ENCODE measurements at regions not wholly inside any gene's neighbourhood (a gene's known extent, or its start where the extent isn't known, plus 50 kb on each side); places are given as distances from the start of the nearest gene placed in this dataset.

GRCh38 chr6:40249935-40250334 is 315.7 kb upstream of the MOCS1 start:
- TF ChIP-seq CTCF (IDR thresholded peaks at IDR 0.05): no peak

GRCh38 chr6:40247516-40248115 is 313.4 kb upstream of the MOCS1 start:
- no peak for TF ChIP-seq CTCF (IDR thresholded peaks at IDR 0.05)

GRCh38 chr6:40244699-40245098 is 310.4 kb upstream of the MOCS1 start:
- no peak for TF ChIP-seq CTCF (IDR thresholded peaks at IDR 0.05)

GRCh38 chr6:40232698-40233097 is 298.4 kb upstream of the MOCS1 start:
- TF ChIP-seq CTCF (IDR thresholded peaks at IDR 0.05): no peak

GRCh38 chr6:40227735-40228134 is 293.5 kb upstream of the MOCS1 start:
- TF ChIP-seq CTCF (IDR thresholded peaks at IDR 0.05): no peak

- no peak for TF ChIP-seq CTCF (IDR thresholded peaks at IDR 0.05)
Measured at GRCh38 chr6:40222354-40222753, 288.1 kb upstream of the MOCS1 start.

GRCh38 chr6:40219799-40220198 is 285.5 kb upstream of the MOCS1 start:
- TF ChIP-seq CTCF (IDR thresholded peaks at IDR 0.05): no peak

GRCh38 chr6:40210628-40211056 is 276.4 kb upstream of the MOCS1 start:
- no peak for TF ChIP-seq CTCF (IDR thresholded peaks at IDR 0.05)
